ENCODE measurements at regions not wholly inside any gene's neighbourhood (a gene's known extent, or its start where the extent isn't known, plus 50 kb on each side); places are given as distances from the start of the nearest gene placed in this dataset.

- Histone ChIP-seq H2BK20ac (ENCODE audit: low read depth, low read length) (no peak overlapping the region), H3K9me1 (ENCODE audit: insufficient read depth, low read length) (no peaks in the 10 kb centered on the region), H2BK15ac (ENCODE audit: low read depth, low read length) (no peak overlapping the region), H2AK5ac (ENCODE audit: low read depth, low read length) (no peak overlapping the region), H3K18ac (ENCODE audit: low read depth, low read length) (no peak overlapping the region), H2BK120ac (ENCODE audit: low read depth, low read length) (no peak overlapping the region), H3K9ac (ENCODE audit: low read depth, low read length) (no peak overlapping the region), H3K56ac (ENCODE audit: extremely low read depth, insufficient read depth, low read length) (no peak overlapping the region), H3K4me2 (ENCODE audit: low read depth, low read length) (no peak overlapping the region), H3K79me1 (ENCODE audit: low read depth in 1 of 2, low read length in 2 of 2) (no peaks in the 10 kb centered on the region), H3K4me3 (ENCODE audit: insufficient read depth, low read depth, low read length) (no peak overlapping the region), H3K27me3 (ENCODE audit: control insufficient read depth, insufficient read depth, low read length) (peaks cover 17% of the 10 kb centered on the region), H2AK9ac (replicated peaks; ENCODE audit: low read depth, low read length, poor library complexity) (no peak overlapping the region), H3K9me3 (ENCODE audit: control insufficient read depth, insufficient read depth, low read length) (no peaks in the 10 kb centered on the region), H4K5ac (ENCODE audit: low read depth, low read length) (no peak overlapping the region), H3K27ac (ENCODE audit: insufficient read depth, low read length) (no peak overlapping the region), H3K4me1 (ENCODE audit: control insufficient read depth, insufficient read depth, low read length) (no peaks in the 10 kb centered on the region), H3K14ac (replicated peaks; ENCODE audit: low read depth, low read length) (no peak overlapping the region), H4K8ac (ENCODE audit: low read depth in 2 of 2, low read length in 2 of 2) (no peak overlapping the region), H3K23ac (ENCODE audit: low read depth, low read length) (no peak overlapping the region), H4K91ac (ENCODE audit: insufficient read depth, low read depth, low read length) (no peak overlapping the region), H3K36me3 (ENCODE audit: control insufficient read depth, insufficient read depth, low read length) (no peaks in the 10 kb centered on the region), H3K4ac (ENCODE audit: low read depth, low read length) (no peak overlapping the region), H2BK5ac (ENCODE audit: low read depth, low read length, poor library complexity, severe bottlenecking) (no peak overlapping the region), H2AFZ (replicated peaks; ENCODE audit: low read length, poor library complexity) (no peak overlapping the region), H4K20me1 (ENCODE audit: insufficient read depth, low read length) (no peaks in the 10 kb centered on the region)
- in situ Hi-C loops (cut with MboI; ENCODE audit: low sequenced_read_pairs), result no loop called here
- ATAC-seq (ENCODE audit: low read depth) (no peak), DNase-seq (no peak)
- WGBS, 2 experiments (ENCODE audit: extremely low coverage in 2 of 2, insufficient read length in 1 of 2), result 63% methylated on average over 4 of the region's 5 CpGs; no CpG with 5 or more reads in 1 of the 2 experiments
- no TSS peak for BruUV-seq (replicated peaks)
- ChIA-PET POLR2A (ENCODE audit: unreplicated experiment) (no interaction called here), CTCF (interaction anchor here (1.0 kb wide), 1 partner anchor 118 kb away, joined by 3 read pairs; no protein-coding TSS in a partner anchor)
- intact Hi-C loops (cut with micrococcal nuclease), result no loop called here
- dilution Hi-C loops (cut with HindIII; ENCODE audit: low sequenced_read_pairs, unreplicated experiment), result no loop called here
- no peak for TF ChIP-seq RCOR1 (IDR thresholded peaks at IDR 0.05; ENCODE audit: insufficient replicate concordance, low read length)
- no peak for TF ChIP-seq MAFK (IDR thresholded peaks at IDR 0.05; ENCODE audit: low read depth, low read length)
- TF ChIP-seq BHLHE40 (IDR thresholded peaks at IDR 0.05; ENCODE audit: low read depth, low read length), result no peak
- TF ChIP-seq RFX5 (IDR thresholded peaks at IDR 0.05; ENCODE audit: low read depth, low read length), result no peak
- TF ChIP-seq MXI1 (IDR thresholded peaks at IDR 0.05; ENCODE audit: borderline replicate concordance, low read depth, low read length), result no peak
- TF ChIP-seq CHD1 (IDR thresholded peaks at IDR 0.05; ENCODE audit: low read depth, low read length), result no peak
- TF ChIP-seq NFE2L2 (IDR thresholded peaks at IDR 0.05; ENCODE audit: low read depth, low read length), result no peak
- TF ChIP-seq ELK1 (IDR thresholded peaks at IDR 0.05; ENCODE audit: borderline replicate concordance, low read depth, low read length), result no peak
Observed at GRCh38 chr1:114209971-114210370, 56.3 kb upstream of the SYT6 start.

Measured in IMR-90 (cell line).